ENCODE measurements at regions not wholly inside any gene's neighbourhood (a gene's known extent, or its start where the extent isn't known, plus 50 kb on each side); places are given as distances from the start of the nearest gene placed in this dataset.
"Not testable (repeated sequence)": the region's sequence is repeated elsewhere in the genome, so short reads cannot be mapped to it uniquely, and the experiment has no call there.

- Histone ChIP-seq H3K27me3 (ENCODE audit: insufficient read depth, low read depth) (no peaks in the 10 kb centered on the region), H4K20me1 (ENCODE audit: insufficient read depth) (no peaks in the 10 kb centered on the region)
- no peak for TF ChIP-seq CTCF (conservative IDR thresholded peaks at IDR 0.05; ENCODE audit: low read depth, low read length)
These were observed 146.3 kb downstream of the SMIM20 start for GRCh38 chr4:26060286-26060685.

GRCh38 chr4:26061248-26061986, 147.4 kb downstream of the SMIM20 start:
- TF ChIP-seq CTCF (conservative IDR thresholded peaks at IDR 0.05; ENCODE audit: low read depth, low read length) = no peak; the same call in 1 of the 2 replicates
- Histone ChIP-seq H4K20me1 (ENCODE audit: insufficient read depth) (no peaks in the 10 kb centered on the region), H3K27me3 (ENCODE audit: insufficient read depth, low read depth) (no peaks in the 10 kb centered on the region), H3K4me1 (ENCODE audit: low read depth, poor library complexity, severe bottlenecking) (no peaks in the 10 kb centered on the region), H3K4me3 (IDR thresholded peaks at IDR 0.05; ENCODE audit: insufficient read depth, low read depth, low read length) (no peak overlapping the region), H3K36me3 (ENCODE audit: insufficient read depth) (no peaks in the 10 kb centered on the region), H2AFZ (ENCODE audit: low read depth) (no peak overlapping the region), H3K4me2 (no peak overlapping the region), H3K79me2 (ENCODE audit: insufficient read depth, low read depth) (no peaks in the 10 kb centered on the region), H3K27ac (no peak overlapping the region), H3K9ac (no peak overlapping the region)

More at GRCh38 chr4:26060286-26060685, 146.3 kb downstream of the SMIM20 start:
- H3K27ac ChIP-seq = no peak overlapping the region
- no peak overlapping the region for H3K4me2 ChIP-seq
- no peaks in the 10 kb centered on the region for H3K4me1 ChIP-seq (ENCODE audit: low read depth, poor library complexity, severe bottlenecking)
- H2AFZ ChIP-seq (ENCODE audit: low read depth) = no peak overlapping the region
- no peaks in the 10 kb centered on the region for H3K79me2 ChIP-seq (ENCODE audit: insufficient read depth, low read depth)
- no peak overlapping the region for H3K4me3 ChIP-seq (IDR thresholded peaks at IDR 0.05; ENCODE audit: insufficient read depth, low read depth, low read length)
- H3K36me3 ChIP-seq (ENCODE audit: insufficient read depth) = no peaks in the 10 kb centered on the region
- H3K9ac ChIP-seq = no peak overlapping the region

GRCh38 chr4:26062215-26062614, 148.2 kb downstream of the SMIM20 start:
- Histone ChIP-seq H4K20me1 (ENCODE audit: insufficient read depth) (no peaks in the 10 kb centered on the region), H3K9ac (no peak overlapping the region), H3K4me2 (no peak overlapping the region), H3K36me3 (ENCODE audit: insufficient read depth) (no peaks in the 10 kb centered on the region), H3K27me3 (ENCODE audit: insufficient read depth, low read depth) (no peaks in the 10 kb centered on the region), H3K4me3 (IDR thresholded peaks at IDR 0.05; ENCODE audit: insufficient read depth, low read depth, low read length) (no peak overlapping the region), H3K27ac (no peak overlapping the region), H3K4me1 (ENCODE audit: low read depth, poor library complexity, severe bottlenecking) (no peaks in the 10 kb centered on the region), H3K79me2 (ENCODE audit: insufficient read depth, low read depth) (no peaks in the 10 kb centered on the region), H2AFZ (ENCODE audit: low read depth) (no peak overlapping the region)
- no peak for TF ChIP-seq CTCF (conservative IDR thresholded peaks at IDR 0.05; ENCODE audit: low read depth, low read length)

- not testable (repeated sequence) for H3K9ac ChIP-seq; H3K79me2 ChIP-seq (ENCODE audit: insufficient read depth, low read depth); H3K36me3 ChIP-seq (ENCODE audit: insufficient read depth); H3K4me1 ChIP-seq (ENCODE audit: low read depth, poor library complexity, severe bottlenecking); H3K27me3 ChIP-seq (ENCODE audit: insufficient read depth, low read depth); H4K20me1 ChIP-seq (ENCODE audit: insufficient read depth); H3K4me2 ChIP-seq; H3K4me3 ChIP-seq (IDR thresholded peaks at IDR 0.05; ENCODE audit: insufficient read depth, low read depth, low read length); H3K27ac ChIP-seq; H2AFZ ChIP-seq (ENCODE audit: low read depth)
These were observed 150.0 kb downstream of the SMIM20 start for GRCh38 chr4:26064009-26064408.

GRCh38 chr4:26065833-26066232, 151.8 kb downstream of the SMIM20 start:
- no peak for TF ChIP-seq CTCF (conservative IDR thresholded peaks at IDR 0.05; ENCODE audit: low read depth, low read length)
- H3K27ac ChIP-seq = no peak overlapping the region
- no peaks in the 10 kb centered on the region for H3K27me3 ChIP-seq (ENCODE audit: insufficient read depth, low read depth)
- no peak overlapping the region for H3K4me2 ChIP-seq
- no peak overlapping the region for H3K4me3 ChIP-seq (IDR thresholded peaks at IDR 0.05; ENCODE audit: insufficient read depth, low read depth, low read length)
- H4K20me1 ChIP-seq (ENCODE audit: insufficient read depth) = no peaks in the 10 kb centered on the region
- no peak overlapping the region for H2AFZ ChIP-seq (ENCODE audit: low read depth)
- H3K79me2 ChIP-seq (ENCODE audit: insufficient read depth, low read depth) = no peaks in the 10 kb centered on the region
- H3K36me3 ChIP-seq (ENCODE audit: insufficient read depth) = no peaks in the 10 kb centered on the region
- H3K9ac ChIP-seq = no peak overlapping the region
- no peaks in the 10 kb centered on the region for H3K4me1 ChIP-seq (ENCODE audit: low read depth, poor library complexity, severe bottlenecking)

Data from KMS-11 (cell line).